Gastroesophageal sphincter (tissue), 3 donors: ENCODE measurements at regions not wholly inside any gene's neighbourhood (a gene's known extent, or its start where the extent isn't known, plus 50 kb on each side); places are given as distances from the start of the nearest gene placed in this dataset.

Source experiments
- EP300 ChIP-seq: sonication (generic); formaldehyde crosslinking; IDR thresholded peaks from one replicate; pipeline ENCODE4 v1.6.1; 2017; ENCODE audit warnings: antibody characterized with exemption, mild to moderate bottlenecking
- POLR2AphosphoS5 ChIP-seq: sonication (generic); formaldehyde crosslinking; IDR thresholded peaks from one replicate; pipeline ENCODE4 v1.6.1; 2017; ENCODE audit warnings: antibody characterized with exemption
- TF ChIP-seq, protein P1 (sequence below), 4 experiments: fragments of 200-600 bp in 2 of 4; fragments of 450-650 bp in 2 of 4; sonication (generic) in 1 of 4; IDR thresholded peaks; one replicate each; pipeline ENCODE4 v1.5.1; 2017 to 2019; ENCODE audit warnings: antibody characterized with exemption in 4 of 4, mild to moderate bottlenecking in 2 of 4, moderate library complexity in 2 of 4

DNA sequence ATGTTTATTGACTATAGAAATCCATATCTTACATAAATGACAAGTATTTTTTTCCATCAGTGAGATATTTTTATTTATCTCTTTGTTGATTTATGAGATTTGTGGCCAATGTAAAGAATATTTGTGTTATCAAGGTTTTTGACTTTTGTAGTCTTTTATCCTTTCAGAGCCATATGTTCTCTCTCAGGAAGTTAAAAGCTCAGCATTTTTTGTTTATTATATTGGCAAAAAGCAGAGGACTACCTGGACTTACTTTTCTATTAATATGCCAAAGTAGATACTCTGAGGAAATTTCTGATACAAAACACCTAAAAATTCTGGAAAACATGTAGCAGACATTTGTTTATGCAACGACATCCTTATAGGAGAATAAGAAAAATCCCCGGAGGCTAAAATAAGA is 490.3 kb downstream of the SLC6A15 start:
- TF ChIP-seq POLR2AphosphoS5: no peak
- TF ChIP-seq, protein P1, sequence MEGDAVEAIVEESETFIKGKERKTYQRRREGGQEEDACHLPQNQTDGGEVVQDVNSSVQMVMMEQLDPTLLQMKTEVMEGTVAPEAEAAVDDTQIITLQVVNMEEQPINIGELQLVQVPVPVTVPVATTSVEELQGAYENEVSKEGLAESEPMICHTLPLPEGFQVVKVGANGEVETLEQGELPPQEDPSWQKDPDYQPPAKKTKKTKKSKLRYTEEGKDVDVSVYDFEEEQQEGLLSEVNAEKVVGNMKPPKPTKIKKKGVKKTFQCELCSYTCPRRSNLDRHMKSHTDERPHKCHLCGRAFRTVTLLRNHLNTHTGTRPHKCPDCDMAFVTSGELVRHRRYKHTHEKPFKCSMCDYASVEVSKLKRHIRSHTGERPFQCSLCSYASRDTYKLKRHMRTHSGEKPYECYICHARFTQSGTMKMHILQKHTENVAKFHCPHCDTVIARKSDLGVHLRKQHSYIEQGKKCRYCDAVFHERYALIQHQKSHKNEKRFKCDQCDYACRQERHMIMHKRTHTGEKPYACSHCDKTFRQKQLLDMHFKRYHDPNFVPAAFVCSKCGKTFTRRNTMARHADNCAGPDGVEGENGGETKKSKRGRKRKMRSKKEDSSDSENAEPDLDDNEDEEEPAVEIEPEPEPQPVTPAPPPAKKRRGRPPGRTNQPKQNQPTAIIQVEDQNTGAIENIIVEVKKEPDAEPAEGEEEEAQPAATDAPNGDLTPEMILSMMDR (IDR thresholded peaks at IDR 0.05): no peak
- TF ChIP-seq EP300: no peak
